Mammary epithelial cell (primary cell): ENCODE measurements at regions not wholly inside any gene's neighbourhood (a gene's known extent, or its start where the extent isn't known, plus 50 kb on each side); places are given as distances from the start of the nearest gene placed in this dataset.

Experiments used
- EZH2 ChIP-seq: IDR thresholded peaks from 2 replicates; pipeline ENCODE4 v1.6.1; 2012; ENCODE audit warnings: low read length, inconsistent platforms, borderline replicate concordance
- TF ChIP-seq, protein P1 (sequence below), 2 donors: IDR thresholded peaks in 1 of 2; conservative IDR thresholded peaks in 1 of 2; 2 replicates each; pipeline ENCODE4 v1.5.1; 2011 to 2012; ENCODE audit warnings: inconsistent platforms in 2 of 2, low read length in 2 of 2, mild to moderate bottlenecking in 2 of 2, control low read depth in 1 of 2, low read depth in 1 of 2; ENCODE audit not compliant: insufficient read depth in 1 of 2; ENCODE audit errors: extremely low read depth in 1 of 2

DNA sequence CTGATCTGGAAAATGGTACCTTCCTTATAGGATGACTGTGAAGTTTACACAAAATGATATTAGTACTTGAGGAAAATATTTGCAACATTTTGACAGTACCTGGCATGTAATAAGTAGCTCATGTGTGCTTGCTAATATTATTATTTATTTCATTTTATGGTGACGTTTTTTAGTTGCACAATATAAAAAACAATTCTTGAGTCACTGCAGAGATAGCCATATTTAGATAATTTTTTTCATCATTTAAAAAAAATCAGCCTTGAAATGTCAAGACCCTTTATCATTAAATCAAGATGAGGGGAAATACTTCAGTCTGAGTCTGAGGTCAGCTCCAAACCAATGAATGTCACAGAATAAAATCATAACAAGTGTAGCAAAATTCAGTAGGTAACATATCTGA is 196.8 kb upstream of the RUNX1 start:
- TF ChIP-seq, protein P1, sequence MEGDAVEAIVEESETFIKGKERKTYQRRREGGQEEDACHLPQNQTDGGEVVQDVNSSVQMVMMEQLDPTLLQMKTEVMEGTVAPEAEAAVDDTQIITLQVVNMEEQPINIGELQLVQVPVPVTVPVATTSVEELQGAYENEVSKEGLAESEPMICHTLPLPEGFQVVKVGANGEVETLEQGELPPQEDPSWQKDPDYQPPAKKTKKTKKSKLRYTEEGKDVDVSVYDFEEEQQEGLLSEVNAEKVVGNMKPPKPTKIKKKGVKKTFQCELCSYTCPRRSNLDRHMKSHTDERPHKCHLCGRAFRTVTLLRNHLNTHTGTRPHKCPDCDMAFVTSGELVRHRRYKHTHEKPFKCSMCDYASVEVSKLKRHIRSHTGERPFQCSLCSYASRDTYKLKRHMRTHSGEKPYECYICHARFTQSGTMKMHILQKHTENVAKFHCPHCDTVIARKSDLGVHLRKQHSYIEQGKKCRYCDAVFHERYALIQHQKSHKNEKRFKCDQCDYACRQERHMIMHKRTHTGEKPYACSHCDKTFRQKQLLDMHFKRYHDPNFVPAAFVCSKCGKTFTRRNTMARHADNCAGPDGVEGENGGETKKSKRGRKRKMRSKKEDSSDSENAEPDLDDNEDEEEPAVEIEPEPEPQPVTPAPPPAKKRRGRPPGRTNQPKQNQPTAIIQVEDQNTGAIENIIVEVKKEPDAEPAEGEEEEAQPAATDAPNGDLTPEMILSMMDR (conservative IDR thresholded peaks at IDR 0.05 in 1 of 2, IDR thresholded peaks at IDR 0.05 in 1 of 2; ENCODE audit: extremely low read depth in 1 of 2, insufficient read depth in 1 of 2, low read depth in 1 of 2, low read length in 2 of 2) = no peak
- TF ChIP-seq EZH2 = no peak
